GM12873 (cell line): ENCODE measurements at regions not wholly inside any gene's neighbourhood (a gene's known extent, or its start where the extent isn't known, plus 50 kb on each side); places are given as distances from the start of the nearest gene placed in this dataset.

Experiments
- CTCF ChIP-seq: IDR thresholded peaks from 2 replicates; pipeline ENCODE4 v1.5.1; 2012; ENCODE audit warnings: low read depth, mild to moderate bottlenecking, moderate library complexity, low read length, control low read depth; ENCODE audit not compliant: insufficient read depth; ENCODE audit errors: missing control alignments

- TF ChIP-seq CTCF: no peak
These were observed 61.0 kb downstream of the GTPBP8 start for GRCh38 chr3:113051787-113052186.

GRCh38 chr3:113053169-113053568 lies 62.4 kb downstream of the GTPBP8 start:
- TF ChIP-seq CTCF: no peak

- TF ChIP-seq CTCF: no peak
These were observed 63.8 kb downstream of the GTPBP8 start for GRCh38 chr3:113054552-113054951.

- no peak for TF ChIP-seq CTCF
These were observed 64.4 kb downstream of the GTPBP8 start for GRCh38 chr3:113055201-113055600.

- TF ChIP-seq CTCF: no peak
These were observed 65.2 kb downstream of the GTPBP8 start for GRCh38 chr3:113055961-113056360.

GRCh38 chr3:113057117-113057516 lies 66.3 kb downstream of the GTPBP8 start:
- no peak for TF ChIP-seq CTCF

GRCh38 chr3:113058188-113058587 lies 67.4 kb downstream of the GTPBP8 start:
- no peak for TF ChIP-seq CTCF
